ENCODE measurements at regions not wholly inside any gene's neighbourhood (a gene's known extent, or its start where the extent isn't known, plus 50 kb on each side); places are given as distances from the start of the nearest gene placed in this dataset.

- DNase-seq (no peak), ATAC-seq (no peak)
- no peaks in the 10 kb centered on the region for H3K4me1 Mint-ChIP-seq
- H3K9me3 Mint-ChIP-seq: no peaks in the 10 kb centered on the region
- peaks cover 4% of the 10 kb centered on the region for H3K27me3 Mint-ChIP-seq
- no peaks in the 10 kb centered on the region for H3K36me3 Mint-ChIP-seq (ENCODE audit: low read depth)
- no peak overlapping the region for H3K27ac Mint-ChIP-seq
- H3K4me3 Mint-ChIP-seq: no peak overlapping the region
Observed at GRCh38 chr9:19598722-19599121, 189.9 kb downstream of the ACER2 start.

GRCh38 chr9:19597176-19597575, 188.4 kb downstream of the ACER2 start:
- Mint-ChIP-seq H3K36me3 (ENCODE audit: low read depth) (no peaks in the 10 kb centered on the region), H3K4me3 (no peak overlapping the region), H3K4me1 (no peaks in the 10 kb centered on the region), H3K9me3 (no peaks in the 10 kb centered on the region), H3K27ac (no peak overlapping the region), H3K27me3 (peaks cover 4% of the 10 kb centered on the region)
- ATAC-seq: no peak
- DNase-seq: no peak

GRCh38 chr9:19595003-19595402, 186.2 kb downstream of the ACER2 start:
- H3K27ac Mint-ChIP-seq: no peak overlapping the region

GRCh38 chr9:19587678-19588077, 178.9 kb downstream of the ACER2 start:
- no peak for ATAC-seq
- Mint-ChIP-seq H3K4me3 (no peak overlapping the region), H3K9me3 (no peaks in the 10 kb centered on the region)

More at GRCh38 chr9:19595003-19595402, 186.2 kb downstream of the ACER2 start:
- DNase-seq (no peak), ATAC-seq (no peak)
- no peaks in the 10 kb centered on the region for H3K9me3 Mint-ChIP-seq
- H3K4me3 Mint-ChIP-seq: no peak overlapping the region
- no peaks in the 10 kb centered on the region for H3K36me3 Mint-ChIP-seq (ENCODE audit: low read depth)
- H3K4me1 Mint-ChIP-seq: no peaks in the 10 kb centered on the region
- peaks cover 9% of the 10 kb centered on the region for H3K27me3 Mint-ChIP-seq

GRCh38 chr9:19583890-19584289, 175.1 kb downstream of the ACER2 start:
- DNase-seq (no peak), ATAC-seq (no peak)
- Mint-ChIP-seq H3K27ac (no peak overlapping the region), H3K4me3 (no peak overlapping the region), H3K27me3 (peaks cover 1% of the 10 kb centered on the region), H3K9me3 (no peaks in the 10 kb centered on the region), H3K4me1 (no peaks in the 10 kb centered on the region), H3K36me3 (ENCODE audit: low read depth) (no peaks in the 10 kb centered on the region)

More at GRCh38 chr9:19587678-19588077, 178.9 kb downstream of the ACER2 start:
- Mint-ChIP-seq H3K4me1 (no peaks in the 10 kb centered on the region), H3K27ac (no peak overlapping the region), H3K27me3 (peaks cover 6% of the 10 kb centered on the region), H3K36me3 (ENCODE audit: low read depth) (no peaks in the 10 kb centered on the region)
- DNase-seq: no peak

GRCh38 chr9:19577411-19577810, 168.6 kb downstream of the ACER2 start:
- Mint-ChIP-seq H3K9me3 (no peaks in the 10 kb centered on the region), H3K4me1 (no peaks in the 10 kb centered on the region), H3K36me3 (ENCODE audit: low read depth) (no peaks in the 10 kb centered on the region), H3K27me3 (peaks cover 12% of the 10 kb centered on the region), H3K4me3 (no peak overlapping the region), H3K27ac (no peak overlapping the region)
- ATAC-seq (no peak), DNase-seq (no peak)

GRCh38 chr9:19568946-19569345, 160.1 kb downstream of the ACER2 start:
- H3K4me1 Mint-ChIP-seq: peaks cover 3% of the 10 kb centered on the region
- H3K4me3 Mint-ChIP-seq: no peak overlapping the region
- no peak overlapping the region for H3K27ac Mint-ChIP-seq
- no peak for ATAC-seq
- H3K36me3 Mint-ChIP-seq (ENCODE audit: low read depth): no peaks in the 10 kb centered on the region
- DNase-seq: no peak
- no peaks in the 10 kb centered on the region for H3K9me3 Mint-ChIP-seq
- H3K27me3 Mint-ChIP-seq: peaks cover 2% of the 10 kb centered on the region

- no peak overlapping the region for H3K27ac Mint-ChIP-seq
Observed at GRCh38 chr9:19564396-19565061, 155.7 kb downstream of the ACER2 start.

GRCh38 chr9:19555214-19555613, 146.4 kb downstream of the ACER2 start:
- Mint-ChIP-seq H3K36me3 (ENCODE audit: low read depth) (no peaks in the 10 kb centered on the region), H3K9me3 (peaks cover 5% of the 10 kb centered on the region), H3K4me3 (no peak overlapping the region), H3K27ac (no peak overlapping the region), H3K4me1 (peaks cover 5% of the 10 kb centered on the region), H3K27me3 (peaks cover 8% of the 10 kb centered on the region)
- no peak for ATAC-seq
- DNase-seq: no peak

More at GRCh38 chr9:19564396-19565061, 155.7 kb downstream of the ACER2 start:
- no peaks in the 10 kb centered on the region for H3K36me3 Mint-ChIP-seq (ENCODE audit: low read depth)
- H3K9me3 Mint-ChIP-seq: no peaks in the 10 kb centered on the region
- H3K27me3 Mint-ChIP-seq: peaks cover 9% of the 10 kb centered on the region
- no peak overlapping the region for H3K4me3 Mint-ChIP-seq
- DNase-seq (no peak), ATAC-seq (no peak)
- peaks cover 3% of the 10 kb centered on the region for H3K4me1 Mint-ChIP-seq

GRCh38 chr9:19554529-19554928, 145.7 kb downstream of the ACER2 start:
- H3K4me3 Mint-ChIP-seq: no peak overlapping the region

GRCh38 chr9:19553441-19553840, 144.6 kb downstream of the ACER2 start:
- Mint-ChIP-seq H3K4me1 (peaks cover 5% of the 10 kb centered on the region), H3K27ac (no peak overlapping the region), H3K4me3 (no peak overlapping the region), H3K36me3 (ENCODE audit: low read depth) (no peaks in the 10 kb centered on the region), H3K27me3 (peaks cover 9% of the 10 kb centered on the region), H3K9me3 (peaks cover 5% of the 10 kb centered on the region)
- no peak for DNase-seq
- ATAC-seq: no peak

More at GRCh38 chr9:19554529-19554928, 145.7 kb downstream of the ACER2 start:
- H3K27me3 Mint-ChIP-seq: peaks cover 9% of the 10 kb centered on the region
- H3K9me3 Mint-ChIP-seq: peaks cover 5% of the 10 kb centered on the region
- ATAC-seq: no peak
- peaks cover 5% of the 10 kb centered on the region for H3K4me1 Mint-ChIP-seq
- no peak for DNase-seq
- no peak overlapping the region for H3K27ac Mint-ChIP-seq
- no peaks in the 10 kb centered on the region for H3K36me3 Mint-ChIP-seq (ENCODE audit: low read depth)

GRCh38 chr9:19552282-19553105, 143.7 kb downstream of the ACER2 start:
- Mint-ChIP-seq H3K27me3 (peaks cover 9% of the 10 kb centered on the region), H3K27ac (no peak overlapping the region), H3K36me3 (ENCODE audit: low read depth) (no peaks in the 10 kb centered on the region), H3K4me3 (no peak overlapping the region), H3K9me3 (peaks cover 5% of the 10 kb centered on the region), H3K4me1 (peaks cover 5% of the 10 kb centered on the region)
- DNase-seq (no peak), ATAC-seq (no peak)

GRCh38 chr9:19551124-19551929, 142.5 kb downstream of the ACER2 start:
- DNase-seq (peak; percentile 1), ATAC-seq (no peak)
- Mint-ChIP-seq H3K27me3 (peaks cover 9% of the 10 kb centered on the region), H3K4me3 (no peak overlapping the region), H3K4me1 (peaks cover 5% of the 10 kb centered on the region), H3K36me3 (ENCODE audit: low read depth) (no peaks in the 10 kb centered on the region), H3K27ac (no peak overlapping the region), H3K9me3 (no peaks in the 10 kb centered on the region)

- Mint-ChIP-seq H3K4me1 (peaks cover 5% of the 10 kb centered on the region), H3K36me3 (ENCODE audit: low read depth) (no peaks in the 10 kb centered on the region), H3K27me3 (peaks cover 9% of the 10 kb centered on the region), H3K9me3 (peaks cover 2% of the 10 kb centered on the region), H3K27ac (no peak overlapping the region), H3K4me3 (no peak overlapping the region)
- DNase-seq (no peak), ATAC-seq (no peak)
Observed at GRCh38 chr9:19550009-19550408, 141.2 kb downstream of the ACER2 start.
